ENCODE measurements at regions not wholly inside any gene's neighbourhood (a gene's known extent, or its start where the extent isn't known, plus 50 kb on each side); places are given as distances from the start of the nearest gene placed in this dataset.
"Not testable (repeated sequence)": the region's sequence is repeated elsewhere in the genome, so short reads cannot be mapped to it uniquely, and the experiment has no call there.

DNA sequence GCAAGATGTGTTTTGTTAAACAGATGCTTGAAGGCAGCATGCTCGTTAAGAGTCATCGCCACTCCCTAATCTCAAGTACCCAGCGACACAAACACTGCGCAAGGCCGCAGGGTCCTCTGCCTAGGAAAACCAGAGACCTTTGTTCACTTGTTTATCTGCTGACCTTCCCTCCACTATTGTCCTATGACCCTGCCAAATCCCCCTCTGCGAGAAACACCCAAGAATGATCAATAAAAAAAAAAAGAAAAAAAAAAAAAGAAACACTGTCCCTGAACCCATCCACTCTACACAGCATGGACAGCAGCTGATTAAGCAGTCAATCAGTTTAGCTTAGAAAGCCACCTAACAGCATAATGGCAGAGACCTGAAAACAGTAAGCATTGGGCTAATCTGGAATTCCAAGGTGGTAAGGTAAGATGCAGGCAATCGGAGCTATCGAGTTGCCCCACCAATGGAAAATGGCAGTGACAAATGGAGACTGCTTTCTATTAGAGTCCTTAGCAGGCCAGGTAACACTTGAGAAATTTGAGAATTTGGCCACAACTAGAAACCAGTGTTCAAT, 89.9 kb upstream of the FOXN3 start:
- H3K27ac Mint-ChIP-seq, H3K4me3 Mint-ChIP-seq, POLR2A ChIA-PET, H3K9me3 Mint-ChIP-seq, DNase-seq, H3K27me3 Mint-ChIP-seq: not testable (repeated sequence)
- H3K36me3 Mint-ChIP-seq (ENCODE audit: low read depth): peaks cover 24% of the 10 kb centered on the region
- H3K4me1 Mint-ChIP-seq: peaks cover 73% of the 10 kb centered on the region
- CTCF ChIA-PET: interaction anchor here (1.3 kb wide), 1 partner anchor 23 kb away, joined by 3 read pairs; no protein-coding TSS in a partner anchor

DNA sequence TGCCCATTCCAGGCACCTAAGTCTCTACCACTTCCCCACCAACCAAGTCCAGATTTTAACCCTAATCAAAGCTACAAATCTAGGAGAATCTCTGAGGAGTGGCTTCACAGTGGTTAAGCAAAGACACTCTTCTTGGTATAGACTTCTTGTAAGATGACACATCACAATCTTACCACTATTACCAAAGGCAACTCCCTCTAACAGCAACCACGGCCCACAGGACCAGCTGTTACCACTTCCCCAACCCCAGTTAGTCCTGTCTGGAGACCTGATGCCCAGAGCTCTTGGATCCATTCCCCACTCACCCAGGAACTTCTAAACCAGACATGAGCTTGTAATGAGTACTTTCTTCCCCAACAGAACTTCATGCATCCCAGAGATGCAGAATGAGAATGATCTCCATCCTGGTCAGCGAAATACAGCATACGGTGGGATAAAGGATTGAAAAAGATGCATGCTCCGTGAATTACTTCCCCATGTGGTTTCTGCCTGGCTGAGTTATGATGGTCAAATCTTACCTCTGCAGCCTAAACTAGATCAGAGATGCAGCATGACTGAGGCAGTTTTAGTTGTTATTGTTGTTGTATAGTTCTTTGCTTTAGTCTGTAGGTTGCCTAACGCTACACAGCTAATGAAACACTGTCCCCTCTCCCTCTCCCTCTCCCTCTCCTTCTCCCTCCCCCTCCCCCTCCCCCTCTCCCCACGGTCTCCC, 87.7 kb upstream of the FOXN3 start:
- ChIA-PET CTCF (interaction anchor here (0.9 to 1.9 kb wide), 3 partner anchors 10 to 89 kb away, joined by 3 to 4 read pairs (median 3); no protein-coding TSS in a partner anchor), POLR2A (no interaction called here)
- Mint-ChIP-seq H3K4me1 (peaks cover 52% of the 10 kb centered on the region), H3K36me3 (ENCODE audit: low read depth) (peaks cover 20% of the 10 kb centered on the region), H3K9me3 (no peaks in the 10 kb centered on the region), H3K27ac (peak overlapping the region; percentile 28), H3K4me3 (no peak overlapping the region), H3K27me3 (no peaks in the 10 kb centered on the region)
- DNase-seq: peak; percentile 29

DNA sequence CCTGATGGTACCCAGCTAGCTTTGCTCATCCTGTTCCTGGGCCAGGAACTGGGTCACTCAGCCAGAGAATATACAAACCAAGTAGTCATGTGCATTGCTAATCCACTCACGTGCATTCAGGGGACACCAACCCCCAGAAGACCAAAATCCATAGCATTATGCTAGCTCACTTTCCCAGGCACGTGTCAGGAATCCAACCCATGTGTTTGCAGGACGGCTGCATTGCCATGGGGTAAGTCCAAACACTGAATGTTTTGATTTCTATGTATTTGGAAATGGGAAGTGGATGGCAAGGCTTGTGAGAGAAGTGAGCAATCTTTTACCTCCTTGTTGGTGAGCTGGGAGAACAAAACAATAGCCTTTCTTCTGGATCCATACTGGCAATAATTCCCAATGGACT, 87.1 kb upstream of the FOXN3 start:
- CTCF ChIA-PET: interaction anchor here (0.8 to 1.9 kb wide), 3 partner anchors 10 to 88 kb away, joined by 3 to 4 read pairs (median 3); no protein-coding TSS in a partner anchor
- POLR2A ChIA-PET: no interaction called here
- Mint-ChIP-seq H3K27me3 (no peaks in the 10 kb centered on the region), H3K27ac (no peak overlapping the region), H3K9me3 (no peaks in the 10 kb centered on the region), H3K36me3 (ENCODE audit: low read depth) (peaks cover 20% of the 10 kb centered on the region), H3K4me3 (no peak overlapping the region), H3K4me1 (peaks cover 47% of the 10 kb centered on the region)
- no peak for DNase-seq

DNA sequence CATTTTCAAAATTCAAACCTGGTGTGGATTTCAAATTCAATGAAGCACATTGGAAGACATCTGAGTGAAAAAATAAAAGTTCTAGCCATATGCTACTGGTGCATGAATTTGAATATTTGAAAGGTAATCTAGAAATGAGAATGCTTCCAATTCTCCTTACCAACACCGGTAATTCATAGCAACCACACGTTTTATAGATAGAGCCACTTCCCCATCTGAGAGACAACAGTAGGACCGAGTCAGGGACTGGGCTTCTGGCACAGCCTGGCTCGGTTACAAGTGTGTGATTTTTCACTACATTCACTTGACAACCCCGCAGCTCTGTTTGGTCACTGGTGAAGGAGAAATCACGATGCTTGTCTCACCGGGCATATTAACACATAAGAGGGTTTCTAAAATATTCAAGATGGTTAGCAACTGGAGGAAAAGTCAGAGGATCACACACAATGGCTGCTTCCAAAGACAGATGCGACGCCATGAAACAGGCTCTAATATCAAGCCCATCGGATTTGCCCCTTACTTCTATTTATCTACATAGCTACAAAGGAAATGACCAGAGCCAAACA, 86.5 kb upstream of the FOXN3 start:
- no peaks in the 10 kb centered on the region for H3K9me3 Mint-ChIP-seq
- peaks cover 41% of the 10 kb centered on the region for H3K4me1 Mint-ChIP-seq
- H3K36me3 Mint-ChIP-seq (ENCODE audit: low read depth): peaks cover 23% of the 10 kb centered on the region
- no peak overlapping the region for H3K27ac Mint-ChIP-seq
- DNase-seq: no peak
- no peak overlapping the region for H3K4me3 Mint-ChIP-seq
- POLR2A ChIA-PET: no interaction called here
- CTCF ChIA-PET: interaction anchor here (0.8 to 1.9 kb wide), 2 partner anchors 9 to 85 kb away, joined by 3 to 4 read pairs; no protein-coding TSS in a partner anchor
- H3K27me3 Mint-ChIP-seq: no peaks in the 10 kb centered on the region

DNA sequence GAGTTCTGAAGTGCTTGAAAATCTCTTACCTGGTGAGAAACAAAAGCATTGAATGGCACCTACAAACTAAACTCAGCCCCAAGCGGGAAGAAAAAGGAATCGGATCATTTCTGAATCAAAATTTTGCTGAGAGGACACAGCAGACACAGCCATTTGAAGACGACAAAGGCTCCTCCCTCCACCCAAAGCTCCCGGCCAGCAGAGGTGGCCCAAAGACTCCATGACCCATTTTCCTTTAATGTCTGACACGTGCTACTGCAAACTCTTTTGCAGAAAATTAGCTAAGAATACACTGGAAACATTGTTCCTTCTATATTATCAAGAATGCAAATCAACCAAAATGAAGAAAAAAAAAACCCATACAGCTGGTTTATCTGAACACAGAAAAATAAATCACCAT, 85.9 kb upstream of the FOXN3 start:
- ChIA-PET CTCF (no interaction called here), POLR2A (no interaction called here)
- Mint-ChIP-seq H3K27ac (no peak overlapping the region), H3K4me1 (peaks cover 36% of the 10 kb centered on the region), H3K27me3 (no peaks in the 10 kb centered on the region), H3K4me3 (no peak overlapping the region), H3K36me3 (ENCODE audit: low read depth) (peaks cover 23% of the 10 kb centered on the region), H3K9me3 (no peaks in the 10 kb centered on the region)
- DNase-seq: no peak

DNA sequence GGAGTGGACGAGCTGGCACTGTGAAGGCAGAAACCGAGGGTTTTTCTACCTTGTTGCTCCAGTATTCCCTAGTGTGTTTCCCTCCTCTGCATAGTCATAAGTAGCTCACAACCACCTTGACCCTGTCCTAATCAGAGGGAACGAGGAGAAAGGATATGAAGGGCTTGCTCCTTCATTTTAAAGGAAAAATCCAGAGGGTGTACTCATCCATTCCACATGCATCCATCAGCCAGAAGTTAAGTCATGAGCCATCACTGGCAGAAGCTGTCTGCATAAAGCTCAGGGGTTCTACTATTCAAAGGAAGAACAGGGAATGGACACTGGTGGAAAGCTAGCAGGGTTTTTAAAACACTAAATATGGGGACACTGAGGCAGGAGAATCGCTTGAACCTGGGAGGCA, 84.3 kb upstream of the FOXN3 start:
- H3K27me3 Mint-ChIP-seq: no peaks in the 10 kb centered on the region
- no peaks in the 10 kb centered on the region for H3K9me3 Mint-ChIP-seq
- ChIA-PET CTCF (interaction anchor here (1.3 kb wide), 1 partner anchor 9 kb away, joined by 3 read pairs; no protein-coding TSS in a partner anchor), POLR2A (no interaction called here)
- H3K27ac Mint-ChIP-seq: no peak overlapping the region
- H3K4me3 Mint-ChIP-seq: no peak overlapping the region
- DNase-seq: no peak
- H3K36me3 Mint-ChIP-seq (ENCODE audit: low read depth): peaks cover 23% of the 10 kb centered on the region
- peaks cover 24% of the 10 kb centered on the region for H3K4me1 Mint-ChIP-seq

DNA sequence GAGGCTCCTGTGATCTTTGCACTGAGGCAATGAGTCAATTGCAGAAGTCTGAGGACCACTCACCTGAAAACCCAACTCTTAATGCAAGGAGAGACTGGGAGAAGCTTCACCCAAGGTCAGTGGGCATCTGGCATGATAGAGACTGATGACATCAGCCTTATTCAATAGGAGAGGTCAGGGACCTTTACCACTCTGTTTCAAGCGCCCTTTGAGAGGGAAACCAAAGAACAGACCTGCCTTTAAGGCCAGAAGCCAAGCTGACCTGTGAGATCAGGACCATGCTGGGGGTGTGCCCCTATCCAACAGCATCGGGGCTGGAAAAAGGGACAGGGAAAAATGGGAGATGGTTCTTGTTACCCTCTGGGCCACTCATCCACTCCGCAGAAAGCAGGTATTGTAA, 83.3 kb upstream of the FOXN3 start:
- H3K27me3 Mint-ChIP-seq: no peaks in the 10 kb centered on the region
- no peaks in the 10 kb centered on the region for H3K9me3 Mint-ChIP-seq
- H3K27ac Mint-ChIP-seq: no peak overlapping the region
- peaks cover 24% of the 10 kb centered on the region for H3K4me1 Mint-ChIP-seq
- CTCF ChIA-PET: no interaction called here
- DNase-seq: no peak
- no peak overlapping the region for H3K4me3 Mint-ChIP-seq
- peaks cover 23% of the 10 kb centered on the region for H3K36me3 Mint-ChIP-seq (ENCODE audit: low read depth)
- POLR2A ChIA-PET: no interaction called here

DNA sequence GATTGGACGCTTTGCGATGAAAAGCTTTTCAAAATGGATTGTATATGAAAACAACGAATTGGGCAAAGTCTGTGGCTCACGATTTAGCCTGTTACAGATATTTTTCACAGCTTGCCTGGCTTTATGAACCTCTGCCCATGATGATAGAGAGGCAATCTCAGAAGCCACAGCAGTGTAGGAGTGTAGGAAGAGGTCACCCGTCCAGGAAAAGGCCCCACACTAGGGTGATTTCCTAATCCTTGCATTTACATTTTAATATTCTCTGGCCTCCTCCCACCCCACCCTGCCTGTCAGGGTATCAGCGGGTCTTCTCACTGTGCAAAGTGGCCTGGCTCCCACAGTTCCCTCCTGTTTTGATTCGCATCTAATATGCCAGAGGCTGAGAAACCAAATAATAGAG, 81.8 kb upstream of the FOXN3 start:
- H3K4me3 Mint-ChIP-seq: no peak overlapping the region
- peaks cover 21% of the 10 kb centered on the region for H3K36me3 Mint-ChIP-seq (ENCODE audit: low read depth)
- ChIA-PET CTCF (no interaction called here), POLR2A (no interaction called here)
- H3K27ac Mint-ChIP-seq: no peak overlapping the region
- no peaks in the 10 kb centered on the region for H3K9me3 Mint-ChIP-seq
- no peaks in the 10 kb centered on the region for H3K27me3 Mint-ChIP-seq
- no peak for DNase-seq
- peaks cover 12% of the 10 kb centered on the region for H3K4me1 Mint-ChIP-seq

DNA sequence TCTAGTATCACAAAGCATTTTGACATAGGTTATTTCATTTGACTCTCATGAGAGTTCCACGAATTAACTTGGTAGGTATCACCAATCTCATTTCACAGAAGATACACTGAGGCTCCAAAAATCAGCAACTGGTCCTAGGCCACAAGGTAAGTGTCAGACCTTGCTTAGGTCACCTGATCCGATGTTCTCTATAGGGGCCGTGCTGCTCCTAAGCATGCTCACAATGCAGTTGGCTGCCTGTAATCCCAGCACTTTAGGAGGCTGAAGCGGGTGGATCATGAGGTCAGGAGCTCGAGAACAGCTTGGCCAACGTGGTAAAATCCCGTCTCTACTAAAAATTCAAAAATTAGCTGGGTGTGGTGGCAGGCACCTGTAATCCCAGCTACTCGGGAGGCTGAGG, 78.7 kb upstream of the FOXN3 start:
- ChIA-PET CTCF (interaction anchor here (0.6 kb wide), 1 partner anchor 39 kb away, joined by 3 read pairs; no protein-coding TSS in a partner anchor), POLR2A (no interaction called here)
- Mint-ChIP-seq H3K4me1 (no peaks in the 10 kb centered on the region), H3K4me3 (no peak overlapping the region), H3K9me3 (no peaks in the 10 kb centered on the region), H3K36me3 (ENCODE audit: low read depth) (peaks cover 6% of the 10 kb centered on the region), H3K27me3 (no peaks in the 10 kb centered on the region), H3K27ac (no peak overlapping the region)
- DNase-seq: no peak

DNA sequence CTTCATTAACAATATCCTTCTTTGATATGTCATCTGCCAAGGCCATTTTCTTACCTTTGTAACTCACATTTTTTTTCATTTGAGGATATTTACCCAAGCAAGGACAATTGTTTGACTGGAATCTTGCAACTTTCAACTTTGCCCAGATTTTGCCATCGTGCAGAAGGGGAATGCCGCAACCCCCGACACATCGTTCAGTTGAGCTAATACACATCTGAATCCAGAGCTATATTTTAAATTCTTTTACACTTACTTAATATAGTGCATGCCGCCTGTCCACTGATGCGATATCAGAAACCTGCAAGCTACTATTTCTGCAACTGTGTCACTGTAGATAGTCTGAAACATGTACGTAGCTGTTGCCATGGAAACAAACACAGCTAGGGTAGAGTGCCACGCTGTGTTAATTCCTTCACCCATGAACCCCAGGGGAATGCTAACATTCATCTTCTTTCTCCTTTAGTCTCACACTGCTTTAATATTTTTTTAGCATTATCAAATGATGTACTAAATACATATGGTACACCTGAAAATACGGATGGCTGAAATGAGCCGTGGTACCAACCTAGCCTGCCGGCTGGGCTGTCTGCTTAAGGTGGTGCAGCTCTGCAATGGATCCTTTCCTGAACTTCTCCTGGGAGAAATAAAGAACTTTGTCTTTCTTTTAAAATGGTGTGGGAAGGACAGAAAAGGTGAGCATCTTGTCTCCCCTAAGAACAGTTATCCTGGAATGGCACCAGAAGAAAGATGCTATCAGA, 77.0 kb upstream of the FOXN3 start:
- DNase-seq: no peak
- Mint-ChIP-seq H3K27ac (no peak overlapping the region), H3K36me3 (ENCODE audit: low read depth) (peaks cover 3% of the 10 kb centered on the region)

DNA sequence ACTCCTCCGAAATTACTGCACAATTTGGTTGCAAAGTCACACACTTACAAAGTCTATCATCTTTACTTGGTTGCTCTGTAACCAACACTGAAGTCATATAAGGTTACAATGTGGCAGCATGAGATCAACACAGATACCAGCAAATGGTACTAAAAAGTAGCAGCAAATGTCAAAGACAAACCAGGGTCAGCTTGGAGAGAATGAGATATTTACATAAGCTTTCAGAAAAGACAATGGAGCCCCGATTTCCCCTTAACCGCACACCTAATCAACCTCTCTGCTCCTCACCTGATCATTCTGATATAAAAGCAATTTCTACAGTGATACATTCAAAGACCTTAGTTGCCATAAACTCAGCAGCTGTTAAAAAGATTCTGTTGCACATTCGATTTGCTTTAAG, 76.4 kb upstream of the FOXN3 start:
- no peaks in the 10 kb centered on the region for H3K36me3 Mint-ChIP-seq (ENCODE audit: low read depth)
- H3K4me1 Mint-ChIP-seq: no peaks in the 10 kb centered on the region
- ChIA-PET POLR2A (no interaction called here), CTCF (interaction anchor here (1.6 kb wide), 1 partner anchor 26 kb away, joined by 3 read pairs; no protein-coding TSS in a partner anchor)
- H3K9me3 Mint-ChIP-seq: no peaks in the 10 kb centered on the region
- no peak overlapping the region for H3K27ac Mint-ChIP-seq
- DNase-seq: no peak
- H3K27me3 Mint-ChIP-seq: no peaks in the 10 kb centered on the region
- no peak overlapping the region for H3K4me3 Mint-ChIP-seq

More for the DNA sequence above, 77.0 kb upstream of the FOXN3 start:
- no peaks in the 10 kb centered on the region for H3K9me3 Mint-ChIP-seq
- no peaks in the 10 kb centered on the region for H3K27me3 Mint-ChIP-seq
- CTCF ChIA-PET: interaction anchor here (0.6 to 1.6 kb wide), 3 partner anchors 11 to 27 kb away, joined by 3 to 4 read pairs (median 4); no protein-coding TSS in a partner anchor
- no peak overlapping the region for H3K4me3 Mint-ChIP-seq
- POLR2A ChIA-PET: no interaction called here
- no peaks in the 10 kb centered on the region for H3K4me1 Mint-ChIP-seq

DNA sequence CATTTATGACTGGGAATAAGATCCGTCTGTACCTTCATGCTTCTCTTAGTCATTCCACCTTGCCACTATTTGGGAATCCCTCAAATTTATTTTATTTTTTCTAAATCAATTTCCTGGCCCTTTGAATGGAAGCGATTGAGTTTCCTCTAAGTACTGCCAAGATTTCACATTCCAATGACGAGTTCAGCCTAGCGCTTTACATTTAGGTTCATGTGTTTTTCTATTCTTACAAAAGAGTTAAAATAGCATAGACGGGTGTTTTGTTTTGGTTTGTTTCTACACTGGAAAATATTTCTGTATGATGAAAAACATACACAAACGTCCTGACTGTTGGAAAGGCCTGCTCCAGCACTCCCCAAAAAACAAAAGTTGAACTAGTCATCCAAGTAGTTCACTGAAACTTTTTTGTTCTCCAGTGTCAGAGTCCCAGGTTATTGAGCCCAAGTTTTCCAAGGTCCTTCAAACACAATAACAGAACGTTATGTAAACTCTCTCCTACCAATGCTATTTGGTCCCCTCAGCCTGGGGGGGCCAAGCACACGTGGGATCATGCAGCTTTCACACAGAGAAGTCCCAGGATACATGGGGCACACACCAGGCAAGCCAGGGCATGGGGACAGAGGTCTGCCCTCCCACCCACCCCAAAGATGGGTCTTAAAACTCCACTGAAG, 74.8 kb upstream of the FOXN3 start:
- Mint-ChIP-seq H3K9me3 (no peaks in the 10 kb centered on the region), H3K27ac (no peak overlapping the region), H3K27me3 (no peaks in the 10 kb centered on the region), H3K36me3 (ENCODE audit: low read depth) (peaks cover 4% of the 10 kb centered on the region), H3K4me1 (no peaks in the 10 kb centered on the region), H3K4me3 (no peak overlapping the region)
- ChIA-PET POLR2A (no interaction called here), CTCF (interaction anchor here (0.6 kb wide), 1 partner anchor 506 kb away, joined by 3 read pairs; no protein-coding TSS in a partner anchor)
- DNase-seq: no peak

Measured in activated CD4-positive, alpha-beta T cell treated with anti-CD3 and anti-CD28 coated beads, Interleukin-2, amount 10 ng/mL, durations not matched to agents 7 days and 5 days (primary cell).